H9 (cell line): ENCODE measurements at regions not wholly inside any gene's neighbourhood (a gene's known extent, or its start where the extent isn't known, plus 50 kb on each side); places are given as distances from the start of the nearest gene placed in this dataset.

Experiments used
- DNase-seq: peaks from one replicate; pipeline ENCODE4 v3.0.0-alpha.2; 2017
- H2AFZ ChIP-seq: one replicate; pipeline ENCODE4 v1.6.1; 2013; ENCODE audit warnings: mild to moderate bottlenecking, low read length, control low read depth, moderate library complexity
- H2AK5ac ChIP-seq: 2 replicates; pipeline ENCODE4 v1.6.1; 2013; ENCODE audit warnings: low read length, control low read depth, mixed read lengths; ENCODE audit not compliant: insufficient read length
- H2BK120ac ChIP-seq: one replicate; pipeline ENCODE4 v1.6.1; 2013; ENCODE audit warnings: low read depth, mild to moderate bottlenecking, low read length, control low read depth, inconsistent platforms; ENCODE audit not compliant: poor library complexity, severe bottlenecking
- H2BK12ac ChIP-seq: 2 replicates; pipeline ENCODE4 v1.6.1; 2013; ENCODE audit warnings: low read length, control low read depth, mixed read lengths, low read depth; ENCODE audit not compliant: insufficient read length
- H2BK15ac ChIP-seq: 2 replicates; pipeline ENCODE4 v1.6.1; 2013; ENCODE audit warnings: low read depth, low read length, control low read depth
- H2BK20ac ChIP-seq: one replicate; pipeline ENCODE4 v1.6.1; 2013; ENCODE audit warnings: low read depth, mild to moderate bottlenecking, low read length, control low read depth, inconsistent platforms; ENCODE audit not compliant: poor library complexity, severe bottlenecking
- H2BK5ac ChIP-seq: 2 replicates; pipeline ENCODE4 v1.6.1; 2013; ENCODE audit warnings: low read length, control low read depth, mixed read lengths; ENCODE audit not compliant: insufficient read length
- H3K14ac ChIP-seq: 2 replicates; pipeline ENCODE4 v1.6.1; 2013; ENCODE audit warnings: low read length, control low read depth; ENCODE audit not compliant: insufficient read depth
- H3K18ac ChIP-seq: 2 replicates; pipeline ENCODE4 v1.6.1; 2013; ENCODE audit warnings: low read depth, mild to moderate bottlenecking, mixed read lengths, low read length, control low read depth; ENCODE audit not compliant: insufficient read length
- H3K23ac ChIP-seq: 2 replicates; pipeline ENCODE4 v1.6.1; 2013; ENCODE audit warnings: low read length, control low read depth, mixed read lengths, low read depth; ENCODE audit not compliant: insufficient read length
- H3K23me2 ChIP-seq: 2 replicates; pipeline ENCODE4 v1.6.1; 2013; ENCODE audit warnings: low read depth, mild to moderate bottlenecking, mixed read lengths, low read length, control low read depth; ENCODE audit not compliant: insufficient read length, poor library complexity, severe bottlenecking
- H3K27ac ChIP-seq: 2 replicates; pipeline ENCODE4 v1.5.1; 2013; ENCODE audit warnings: low read length, control low read depth, mixed read lengths, low read depth; ENCODE audit not compliant: insufficient read length
- H3K27me3 ChIP-seq: 2 replicates; pipeline ENCODE4 v1.6.1; 2013; ENCODE audit warnings: low read length, control low read depth, inconsistent platforms; ENCODE audit not compliant: insufficient read depth
- H3K4ac ChIP-seq: 2 replicates; pipeline ENCODE4 v1.6.1; 2013; ENCODE audit warnings: low read depth, mild to moderate bottlenecking, control low read depth, inconsistent platforms, low read length, moderate library complexity
- H3K4me1 ChIP-seq: 2 replicates; pipeline ENCODE4 v1.6.1; 2013; ENCODE audit warnings: low read length, control low read depth, inconsistent platforms; ENCODE audit not compliant: insufficient read depth
- H3K4me2 ChIP-seq: 2 replicates; pipeline ENCODE4 v1.6.1; 2013; ENCODE audit warnings: low read length, control low read depth, mixed read lengths; ENCODE audit not compliant: insufficient read length, insufficient read depth
- H3K56ac ChIP-seq: 2 replicates; pipeline ENCODE4 v1.6.1; 2013; ENCODE audit warnings: low read depth, mild to moderate bottlenecking, mixed read lengths, low read length, control low read depth; ENCODE audit not compliant: insufficient read length
- H3K79me1 ChIP-seq: 2 replicates; pipeline ENCODE4 v1.6.1; 2013; ENCODE audit warnings: low read depth, mild to moderate bottlenecking, moderate library complexity, low read length, control low read depth, inconsistent platforms; ENCODE audit not compliant: insufficient read depth, poor library complexity, severe bottlenecking
- H3K79me2 ChIP-seq: 2 replicates; pipeline ENCODE4 v1.6.1; 2013; ENCODE audit warnings: low read length, control low read depth, inconsistent platforms; ENCODE audit not compliant: insufficient read depth
- H3K9ac ChIP-seq: 2 replicates; pipeline ENCODE4 v1.6.1; 2013; ENCODE audit warnings: low read length, control low read depth, mixed read lengths; ENCODE audit not compliant: insufficient read length; ENCODE audit errors: extremely low read depth
- H3K9me3 ChIP-seq: one replicate; pipeline ENCODE4 v1.6.1; 2013; ENCODE audit warnings: low read depth, low read length, inconsistent platforms; ENCODE audit not compliant: control insufficient read depth
- H3T11ph ChIP-seq: one replicate; pipeline ENCODE4 v1.6.1; 2013; ENCODE audit warnings: mild to moderate bottlenecking, low read length, control low read depth, inconsistent platforms
- H4K20me1 ChIP-seq: one replicate; pipeline ENCODE4 v1.6.1; 2013; ENCODE audit not compliant: control insufficient read depth, insufficient read length, insufficient read depth
- H4K5ac ChIP-seq: 2 replicates; pipeline ENCODE4 v1.6.1; 2013; ENCODE audit warnings: low read depth, mild to moderate bottlenecking, mixed read lengths, low read length, control low read depth; ENCODE audit not compliant: insufficient read length
- H4K8ac ChIP-seq: replicated peaks from 2 replicates; pipeline ENCODE4 v1.6.1; 2013; ENCODE audit warnings: low read length, control low read depth, mixed read lengths, low read depth; ENCODE audit not compliant: insufficient read length
- H4K91ac ChIP-seq: 2 replicates; pipeline ENCODE4 v1.6.1; 2013; ENCODE audit warnings: low read depth, mild to moderate bottlenecking, moderate library complexity, mixed read lengths, low read length, control low read depth; ENCODE audit not compliant: insufficient read length
- H3K27ac Mint-ChIP-seq, 3 experiments: 2 replicates in 2 of 3; 3 replicates in 1 of 3; pipeline ENCODE4 v1.8.0; 2020 to 2021; ENCODE audit warnings: mixed read lengths in 3 of 3, mild to moderate bottlenecking in 1 of 3, moderate library complexity in 1 of 3
- H3K27me3 Mint-ChIP-seq: 2 replicates; pipeline ENCODE4 v1.8.0; 2021; ENCODE audit warnings: low read depth, mild to moderate bottlenecking, moderate library complexity, mixed read lengths
- H3K36me3 Mint-ChIP-seq, 3 experiments: 2 replicates in 2 of 3; 3 replicates in 1 of 3; pipeline ENCODE4 v1.8.0; 2020 to 2021; ENCODE audit warnings: low read depth in 3 of 3, mixed read lengths in 3 of 3; ENCODE audit not compliant: insufficient read depth in 1 of 3
- H3K4me1 Mint-ChIP-seq, 2 experiments: 2 replicates each; pipeline ENCODE4 v1.8.0; 2020; ENCODE audit warnings: mixed read lengths in 2 of 2
- H3K4me3 Mint-ChIP-seq, 2 experiments: 2 replicates in 1 of 2; 3 replicates in 1 of 2; pipeline ENCODE4 v1.8.0; 2020 to 2021; ENCODE audit warnings: mild to moderate bottlenecking in 2 of 2, mixed read lengths in 2 of 2, moderate library complexity in 1 of 2
- H3K9me3 Mint-ChIP-seq, 2 experiments: 2 replicates in 1 of 2; 3 replicates in 1 of 2; pipeline ENCODE4 v1.8.0; 2020; ENCODE audit warnings: mild to moderate bottlenecking in 2 of 2, mixed read lengths in 2 of 2, moderate library complexity in 1 of 2
- CTCF ChIP-seq: fragments of 200-600 bp; sonication (generic); conservative IDR thresholded peaks from 3 replicates; pipeline ENCODE4 v1.8.0; 2021; ENCODE audit warnings: antibody characterized with exemption, mild to moderate bottlenecking
- WGBS: extraction: QIAGEN DNeasy Blood & Tissue Kit; methylation state at CpG from one replicate; pipeline ENCODE4 v1.1.7; 2013; ENCODE audit warnings: missing lambda C conversion rate, low lambda C conversion rate, mixed read lengths; ENCODE audit not compliant: insufficient read length; ENCODE audit errors: extremely low coverage; 5-methylcytosine and 5-hydroxymethylcytosine counted together

GRCh38 chr5:82666312-82666711 lies 388.2 kb upstream of the RPS23 start:
- H3K18ac ChIP-seq: no peak overlapping the region
- no peak overlapping the region for H3K56ac ChIP-seq
- no peaks in the 10 kb centered on the region for H3K79me1 ChIP-seq
- H3K23me2 ChIP-seq: no peaks in the 10 kb centered on the region
- H3K4me3 Mint-ChIP-seq: no peak overlapping the region
- no peak overlapping the region for H2AFZ ChIP-seq
- H3K14ac ChIP-seq: no peak overlapping the region
- H3K4me1 Mint-ChIP-seq: peaks cover 0 to 9% of the 10 kb centered on the region in 2 experiments; a peak in 3 of 4 replicates
- H4K8ac ChIP-seq: no peak overlapping the region
- H3K27me3 ChIP-seq: no peaks in the 10 kb centered on the region
- H3K9ac ChIP-seq: no peak overlapping the region
- TF ChIP-seq CTCF: no peak
- no peak overlapping the region for H4K91ac ChIP-seq
- H3K9me3 ChIP-seq: no peaks in the 10 kb centered on the region
- no peaks in the 10 kb centered on the region; the same call in 1 of the 2 replicates for H3K4me1 ChIP-seq
- H3K27ac ChIP-seq: no peak overlapping the region
- H2BK15ac ChIP-seq: no peak overlapping the region
- no peak overlapping the region for H3K4ac ChIP-seq
- no peak overlapping the region for H2BK120ac ChIP-seq
- no peaks in the 10 kb centered on the region for H4K20me1 ChIP-seq
- H3T11ph ChIP-seq: no peak overlapping the region
- no peak overlapping the region for H3K23ac ChIP-seq
- no peak overlapping the region for H3K27ac Mint-ChIP-seq
- no peak overlapping the region for H4K5ac ChIP-seq
- H3K79me2 ChIP-seq: no peaks in the 10 kb centered on the region
- no peaks in the 10 kb centered on the region for H3K27me3 Mint-ChIP-seq
- H2AK5ac ChIP-seq: no peak overlapping the region
- no peak overlapping the region for H2BK12ac ChIP-seq
- WGBS: no CpG with 5 or more reads among the region's 2 CpGs
- no peak overlapping the region for H2BK20ac ChIP-seq
- no peak overlapping the region for H3K4me2 ChIP-seq
- H2BK5ac ChIP-seq: no peak overlapping the region
- no peaks in the 10 kb centered on the region for H3K36me3 Mint-ChIP-seq
- no peak for DNase-seq
- H3K9me3 Mint-ChIP-seq: no peaks in the 10 kb centered on the region
